Inflammatory macrophage treated with lipopolysaccharide for 1 hour (primary cell): ENCODE measurements at regions not wholly inside any gene's neighbourhood (a gene's known extent, or its start where the extent isn't known, plus 50 kb on each side); places are given as distances from the start of the nearest gene placed in this dataset.

Experiments
- DNase-seq, 2 donors: peaks; one replicate each; pipeline ENCODE4 v3.0.0-alpha.2; 2020 to 2022

DNA sequence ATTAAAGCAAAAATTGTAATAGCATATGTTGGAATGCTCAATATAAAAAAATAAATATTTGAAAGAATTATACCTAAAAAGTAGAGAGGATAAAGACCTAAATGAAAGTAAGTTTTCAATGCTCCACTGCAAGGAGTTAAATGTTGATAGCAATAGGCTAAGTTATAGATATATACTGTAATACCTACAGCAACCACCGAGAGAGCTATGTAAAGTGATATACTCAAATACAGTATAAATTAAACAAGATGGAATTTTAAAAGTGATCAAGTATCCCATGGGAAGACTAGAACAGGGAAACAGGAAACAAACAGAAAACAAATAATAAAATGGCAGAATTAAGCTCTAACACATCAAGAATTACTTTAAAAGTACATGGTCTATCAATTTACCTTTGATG, 73.9 kb downstream of the CASP3 start:
- peak in 1 of 2 donors; percentile 3 for DNase-seq

- DNase-seq = no peak
Measured at GRCh38 chr4:184574861-184575260, 74.4 kb downstream of the CASP3 start.

- DNase-seq = no peak
Measured at GRCh38 chr4:184573701-184574100, 75.5 kb downstream of the CASP3 start.

DNA sequence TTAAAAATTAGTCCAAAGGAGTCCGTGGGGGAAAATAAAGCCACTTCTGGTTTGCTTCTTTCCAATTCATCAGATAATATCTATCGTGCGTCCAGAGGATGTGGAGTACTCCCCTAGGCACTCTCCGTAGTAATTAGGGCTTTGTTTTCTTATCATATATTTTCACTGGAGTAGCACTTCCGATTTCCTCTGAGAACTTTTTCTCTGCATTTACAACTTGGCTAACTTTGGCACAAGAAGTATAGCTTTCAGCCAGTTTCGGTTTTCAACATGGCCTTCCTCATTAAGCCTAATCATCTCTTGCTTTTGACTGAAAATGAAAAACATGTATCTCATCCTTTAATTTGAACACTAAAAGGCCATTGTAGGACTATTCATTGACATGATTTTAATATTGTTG, 80.5 kb downstream of the CASP3 start:
- DNase-seq = no peak

- no peak for DNase-seq
Measured at GRCh38 chr4:184563621-184564020, 85.6 kb downstream of the CASP3 start.

DNA sequence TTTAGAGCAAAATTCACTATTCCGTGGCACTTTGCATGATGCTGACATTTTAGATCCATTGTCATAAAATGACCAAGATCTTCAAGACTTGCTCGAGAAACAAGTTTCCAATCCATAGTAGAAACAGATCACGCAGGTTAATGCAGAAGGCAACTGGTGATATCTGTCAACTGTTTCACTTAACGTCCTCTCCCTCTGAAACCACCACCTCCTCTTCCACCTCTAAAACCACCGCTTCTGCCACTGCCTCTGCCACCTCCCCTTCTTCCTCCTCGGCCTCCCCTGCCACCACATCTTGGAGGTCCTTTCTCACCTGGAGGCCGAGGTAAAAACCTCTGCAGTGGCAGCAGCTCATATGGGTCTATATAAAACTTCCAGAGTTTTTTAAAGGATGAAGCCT, 84.6 kb upstream of the IRF2 start:
- no peak for DNase-seq

DNA sequence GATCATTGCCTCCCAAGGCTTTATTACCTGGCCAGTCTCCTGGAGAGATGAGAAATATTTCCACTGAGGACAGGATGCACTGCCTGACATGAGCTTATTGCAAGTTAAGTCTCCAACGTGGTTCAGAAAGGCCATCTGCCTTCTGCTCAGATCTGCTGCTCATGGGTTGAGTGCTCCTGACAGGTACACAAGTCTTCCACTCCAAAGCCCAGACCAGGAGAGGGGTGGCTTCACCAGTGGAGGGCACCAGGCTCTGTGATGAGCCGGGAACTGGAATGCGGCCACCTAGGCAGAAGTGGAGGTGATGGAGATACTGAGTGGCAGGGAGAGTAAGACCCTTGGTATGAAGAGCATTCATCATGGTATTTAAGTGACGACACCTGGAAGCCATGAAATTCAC, 79.5 kb upstream of the IRF2 start:
- no peak for DNase-seq

DNA sequence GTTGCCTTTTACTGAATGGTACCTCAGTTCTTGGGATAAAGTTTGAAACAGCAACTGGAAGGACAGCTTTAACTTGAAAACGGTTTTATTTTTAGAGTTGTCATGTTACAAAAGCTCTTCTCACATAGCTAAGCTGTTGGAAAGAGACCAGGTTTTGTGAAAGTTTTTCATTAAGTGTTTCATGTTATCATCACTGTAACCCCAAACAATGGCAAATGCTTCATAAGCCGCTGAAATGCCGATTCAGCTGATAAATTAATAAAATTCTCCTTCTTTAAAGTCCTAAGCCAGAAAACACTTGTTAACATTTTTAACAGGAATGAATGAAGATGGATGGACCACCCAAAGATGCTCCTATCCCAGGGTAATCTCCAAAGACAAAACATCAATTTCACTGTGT, 76.1 kb upstream of the IRF2 start:
- no peak for DNase-seq

GRCh38 chr4:184548648-184549341, 74.4 kb upstream of the IRF2 start:
- no peak for DNase-seq

- DNase-seq = peak; percentile 44 to 53
Measured at GRCh38 chr4:184548316-184548647, 73.9 kb upstream of the IRF2 start.

DNA sequence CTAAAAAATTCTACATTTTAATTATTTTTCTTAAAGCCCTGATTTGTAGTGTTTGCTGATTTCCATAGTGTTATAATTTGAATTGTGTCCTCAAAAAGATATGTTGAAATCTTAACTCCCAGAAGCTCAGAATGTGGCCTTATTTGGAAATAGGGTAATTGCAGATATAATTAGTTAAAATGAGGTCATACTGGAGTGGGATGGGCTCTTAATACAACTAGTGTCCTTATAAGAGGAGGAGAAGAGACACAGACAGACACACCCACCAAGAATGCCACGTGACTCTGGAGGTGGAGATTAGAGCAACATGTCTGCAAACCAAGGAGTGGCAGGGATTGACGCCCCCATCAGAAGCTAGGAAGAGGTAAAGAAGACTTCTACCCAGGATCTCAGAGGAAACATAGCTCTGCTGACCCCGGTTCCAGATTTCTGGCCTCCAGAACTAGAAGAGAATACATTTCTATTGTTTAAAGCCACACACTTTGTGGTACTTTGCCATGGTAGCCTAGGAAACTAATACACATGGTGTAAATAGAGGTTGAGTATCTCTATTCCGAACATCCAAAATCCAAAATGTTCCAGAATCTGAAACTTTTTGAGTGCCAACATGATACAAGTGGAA, 70.5 kb upstream of the IRF2 start:
- DNase-seq = peak; percentile 49

DNA sequence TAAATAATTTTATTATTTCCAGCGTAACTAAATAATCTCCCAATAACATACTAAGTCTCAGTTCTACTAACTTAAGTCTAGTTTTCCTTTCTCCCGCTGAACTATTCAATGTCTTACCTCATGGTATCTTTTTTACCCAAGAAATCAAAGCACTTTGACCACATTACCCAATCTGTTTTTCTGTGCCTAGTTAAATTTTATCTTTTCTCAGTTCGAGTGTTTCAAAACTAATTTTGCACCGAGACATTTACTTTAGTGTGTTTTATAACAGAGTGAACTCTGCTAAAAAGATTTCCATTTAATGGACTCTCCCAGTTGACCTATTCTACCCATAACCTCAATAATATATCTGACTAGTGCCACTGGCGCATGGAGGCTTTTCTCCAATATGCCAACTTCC, 67.6 kb upstream of the IRF2 start:
- no peak for DNase-seq

- DNase-seq = no peak
Measured at GRCh38 chr4:184540307-184540706, 66.0 kb upstream of the IRF2 start.

DNA sequence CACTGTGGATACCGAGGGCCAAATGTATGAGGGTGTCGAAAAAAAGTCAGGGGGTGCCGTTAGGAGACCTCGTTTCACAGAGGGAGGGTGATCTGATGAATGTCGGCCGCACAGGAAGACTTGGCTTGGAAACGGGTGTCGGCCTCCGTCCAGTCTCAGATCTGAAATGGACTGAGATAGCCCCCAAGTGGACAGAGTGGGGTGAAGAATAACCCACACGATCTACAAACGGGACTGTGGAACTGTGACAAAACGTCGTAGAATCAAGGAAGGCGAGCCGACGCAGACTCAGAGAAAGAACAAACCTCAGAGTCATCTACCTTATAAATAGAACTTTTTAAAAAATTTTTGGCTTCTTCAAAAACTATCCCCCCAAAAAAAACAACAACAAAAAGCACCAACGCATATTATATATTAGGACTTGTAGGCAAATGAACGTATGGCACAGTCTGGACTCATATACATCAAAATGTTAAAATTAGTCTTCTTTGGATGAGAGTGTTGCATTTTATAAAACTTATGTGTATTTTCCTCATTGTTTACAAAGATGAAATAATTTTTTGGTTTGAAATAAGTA, 63.8 kb upstream of the IRF2 start:
- peak; percentile 87 to 90 for DNase-seq

GRCh38 chr4:184537269-184538022, 63.1 kb upstream of the IRF2 start:
- peak; percentile 92 to 95 for DNase-seq

GRCh38 chr4:184536881-184537248, 62.5 kb upstream of the IRF2 start:
- no peak for DNase-seq

GRCh38 chr4:184536065-184536880, 61.9 kb upstream of the IRF2 start:
- DNase-seq = no peak

DNA sequence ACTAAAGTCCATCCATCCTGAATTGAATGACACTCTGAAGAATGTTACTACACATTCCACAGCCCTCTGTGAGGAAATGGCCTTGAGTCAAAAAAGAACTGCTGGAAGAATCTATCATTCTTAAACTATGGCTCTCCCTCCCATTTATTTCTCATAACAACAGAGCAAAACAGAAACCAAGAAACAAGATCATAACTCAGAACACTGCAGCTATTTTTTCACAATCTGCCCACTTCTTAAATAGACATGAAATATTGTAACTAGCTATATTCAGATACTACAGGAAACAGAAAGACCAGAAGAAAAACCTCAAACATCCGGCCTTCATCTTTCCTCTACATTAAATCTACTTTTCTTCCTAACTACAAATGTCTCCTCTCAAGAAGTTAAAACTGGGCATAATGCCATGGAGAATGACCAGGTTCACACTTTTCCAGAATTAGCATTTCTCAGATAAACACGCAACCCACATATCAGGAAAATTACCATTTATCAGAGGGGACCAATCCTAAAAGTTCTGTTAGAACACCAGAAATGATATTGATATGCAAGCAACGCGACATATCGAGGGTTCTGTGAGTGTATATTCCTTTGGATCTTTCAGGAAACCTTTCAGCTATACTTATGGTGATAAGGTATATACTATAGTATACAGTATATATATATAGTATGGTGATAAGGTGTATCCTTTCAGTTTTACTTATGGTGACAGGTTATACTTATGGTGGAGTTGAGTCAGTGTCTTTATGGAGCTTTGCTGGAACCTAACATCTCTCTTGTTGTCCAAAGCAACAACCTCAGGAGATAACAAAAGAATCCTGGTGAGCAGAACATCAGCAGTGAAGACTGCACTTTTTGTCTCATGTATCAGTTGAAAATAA, 60.4 kb upstream of the IRF2 start:
- DNase-seq = peak; percentile 27 to 64

DNA sequence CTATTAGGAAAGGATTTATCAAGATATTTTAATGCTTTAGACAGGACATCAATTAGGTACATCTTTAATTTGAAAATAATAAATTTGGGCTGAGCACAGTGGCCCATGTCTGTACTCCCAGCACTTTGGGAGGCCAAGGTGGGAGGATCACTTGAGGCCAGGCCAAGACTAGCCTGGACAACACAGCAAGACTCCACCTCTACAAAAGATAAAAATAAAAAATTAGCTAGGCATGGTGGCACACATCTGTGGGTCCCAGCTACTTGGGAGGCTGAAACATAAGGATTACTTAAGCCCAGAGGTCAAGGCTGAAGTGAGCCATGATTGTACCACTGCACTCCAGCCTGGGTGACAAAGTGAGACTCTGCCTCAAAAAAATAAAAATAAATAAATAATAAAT, 59.6 kb upstream of the IRF2 start:
- no peak for DNase-seq

DNA sequence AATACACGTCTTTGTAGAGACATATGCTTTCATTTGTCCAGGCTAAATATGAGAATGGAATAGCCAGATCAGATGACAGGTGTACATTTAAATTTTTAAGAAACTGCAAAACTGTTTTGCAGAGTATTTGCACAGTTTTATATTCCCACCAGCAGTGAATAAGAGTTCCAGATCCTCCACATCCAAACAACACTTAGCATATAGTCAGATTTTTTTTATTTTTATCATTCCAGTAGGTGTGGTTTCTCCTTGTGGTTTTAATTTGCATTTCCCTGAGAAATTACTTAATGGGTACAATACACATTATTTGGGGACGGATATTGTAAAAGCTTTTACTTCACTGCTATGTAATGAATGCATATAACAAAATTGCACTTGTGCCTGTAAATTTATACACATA, 56.7 kb upstream of the IRF2 start:
- no peak for DNase-seq

DNA sequence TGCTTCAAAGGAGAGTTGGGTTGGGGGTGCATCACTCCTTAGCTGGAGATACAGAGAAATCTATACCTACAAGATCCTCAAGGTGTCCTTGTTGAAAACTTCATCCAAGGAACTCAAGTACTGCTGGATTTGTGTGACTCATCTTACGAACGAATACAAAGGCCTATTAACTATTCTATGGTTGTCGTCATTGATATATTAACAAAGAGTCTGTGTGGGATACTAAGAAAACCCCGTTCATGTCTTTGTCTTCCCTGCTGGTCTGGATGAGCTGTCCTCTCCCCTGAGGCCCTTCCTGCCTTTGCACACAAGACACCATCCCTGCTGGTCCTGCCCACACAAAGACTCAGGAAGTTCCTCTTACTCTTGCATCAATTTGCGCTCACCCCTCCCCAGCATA, 54.9 kb upstream of the IRF2 start:
- peak; percentile 73 to 97 for DNase-seq

GRCh38 chr4:184528713-184529112, 54.4 kb upstream of the IRF2 start:
- DNase-seq = no peak
